ENCODE measurements at regions not wholly inside any gene's neighbourhood (a gene's known extent, or its start where the extent isn't known, plus 50 kb on each side); places are given as distances from the start of the nearest gene placed in this dataset.

GRCh38 chr10:2230478-2230877 lies 493.2 kb upstream of the ADARB2 start:
- no peak overlapping the region for H3K27ac Mint-ChIP-seq
- peaks cover under 1% of the 10 kb centered on the region for H3K4me1 Mint-ChIP-seq
- CTCF ChIA-PET: no interaction called here
- no peak for DNase-seq (ENCODE audit: low spot score)
- TF ChIP-seq ZNF232 (CRISPR knock-in tag; IDR thresholded peaks at IDR 0.05): no peak
- TF ChIP-seq ZNF138 (CRISPR knock-in tag; conservative IDR thresholded peaks at IDR 0.05): no peak
- no peak for TF ChIP-seq CTCF (IDR thresholded peaks at IDR 0.05)
- TF ChIP-seq E2F5 (CRISPR knock-in tag; IDR thresholded peaks at IDR 0.05): no peak
- no peak for TF ChIP-seq NR3C1 (CRISPR knock-in tag; conservative IDR thresholded peaks at IDR 0.05; ENCODE audit: low read depth)
- no peak for TF ChIP-seq HMGXB4 (CRISPR knock-in tag; IDR thresholded peaks at IDR 0.05)
- no peak for TF ChIP-seq USF1 (CRISPR knock-in tag; IDR thresholded peaks at IDR 0.05)
- no peak for TF ChIP-seq FOXJ3 (CRISPR knock-in tag; IDR thresholded peaks at IDR 0.05; ENCODE audit: borderline replicate concordance)
- no peak for TF ChIP-seq CREB1 (CRISPR knock-in tag; IDR thresholded peaks at IDR 0.05)
- TF ChIP-seq GTF2I (CRISPR knock-in tag; conservative IDR thresholded peaks at IDR 0.05): no peak
- no peak for TF ChIP-seq RELA (CRISPR knock-in tag; IDR thresholded peaks at IDR 0.05; ENCODE audit: borderline replicate concordance)
- no peak for TF ChIP-seq ZNF317 (CRISPR knock-in tag; IDR thresholded peaks at IDR 0.05; ENCODE audit: borderline replicate concordance, low read depth)
- TF ChIP-seq ESRRA (CRISPR knock-in tag; IDR thresholded peaks at IDR 0.05; ENCODE audit: borderline replicate concordance): no peak
- no peak for TF ChIP-seq HMGA2 (CRISPR knock-in tag; IDR thresholded peaks at IDR 0.05)
- no peak for TF ChIP-seq KAT7 (CRISPR knock-in tag; IDR thresholded peaks at IDR 0.05; ENCODE audit: borderline replicate concordance)
- TF ChIP-seq SMAD4 (CRISPR knock-in tag; IDR thresholded peaks at IDR 0.05): no peak
- no peak for TF ChIP-seq IRF2 (CRISPR knock-in tag; IDR thresholded peaks at IDR 0.05; ENCODE audit: borderline replicate concordance, low read depth)
- TF ChIP-seq JUN (CRISPR knock-in tag; IDR thresholded peaks at IDR 0.05): no peak
- TF ChIP-seq ZNF423 (CRISPR knock-in tag; IDR thresholded peaks at IDR 0.05): no peak
- no peak for TF ChIP-seq MYBL2 (CRISPR knock-in tag; IDR thresholded peaks at IDR 0.05)
- no peak overlapping the region for H3K4me3 Mint-ChIP-seq
- H3K27me3 Mint-ChIP-seq (ENCODE audit: low read depth): no peaks in the 10 kb centered on the region
- POLR2A ChIA-PET: no interaction called here
- no peaks in the 10 kb centered on the region; the same call in 1 of the 2 replicates for H3K9me3 Mint-ChIP-seq
- H3K36me3 Mint-ChIP-seq: no peaks in the 10 kb centered on the region
- no peak for ATAC-seq

GRCh38 chr10:2228320-2228901 lies 491.1 kb upstream of the ADARB2 start:
- ATAC-seq (no peak), DNase-seq (ENCODE audit: low spot score) (no peak)
- Mint-ChIP-seq H3K27me3 (ENCODE audit: low read depth) (no peaks in the 10 kb centered on the region), H3K36me3 (no peaks in the 10 kb centered on the region), H3K9me3 (no peaks in the 10 kb centered on the region; the same call in 1 of the 2 replicates), H3K4me1 (peaks cover 5% of the 10 kb centered on the region), H3K27ac (no peak overlapping the region), H3K4me3 (no peak overlapping the region)
- TF ChIP-seq ZNF263 (CRISPR knock-in tag; IDR thresholded peaks at IDR 0.05; ENCODE audit: low read depth) (no peak), IRF1 (CRISPR knock-in tag; IDR thresholded peaks at IDR 0.05) (no peak), FOXK1 (CRISPR knock-in tag; IDR thresholded peaks at IDR 0.05) (no peak), SMAD3 (CRISPR knock-in tag; IDR thresholded peaks at IDR 0.05; ENCODE audit: borderline replicate concordance) (no peak), CTCF (IDR thresholded peaks at IDR 0.05) (no peak)
- POLR2A ChIA-PET: no interaction called here
- CTCF ChIA-PET: no interaction called here
